ENCODE measurements at regions not wholly inside any gene's neighbourhood (a gene's known extent, or its start where the extent isn't known, plus 50 kb on each side); places are given as distances from the start of the nearest gene placed in this dataset.

GRCh38 chr1:189563784-189564183, 913.9 kb downstream of the BRINP3 start:
- Histone ChIP-seq H3K9me3 (ENCODE audit: low read depth, low read length) (no peaks in the 10 kb centered on the region), H3K27ac (ENCODE audit: low read depth, low read length) (no peak overlapping the region), H3K27me3 (ENCODE audit: insufficient read depth, low read length) (no peaks in the 10 kb centered on the region), H4K20me1 (ENCODE audit: insufficient read depth, low read length) (no peaks in the 10 kb centered on the region), H3K79me2 (ENCODE audit: insufficient read depth, low read length) (no peaks in the 10 kb centered on the region), H3K36me3 (ENCODE audit: insufficient read depth, low read length) (no peaks in the 10 kb centered on the region), H3K4me3 (ENCODE audit: insufficient read depth, low read length) (no peak overlapping the region), H3K4me1 (ENCODE audit: insufficient read depth, low read length) (no peaks in the 10 kb centered on the region), H3K4me2 (ENCODE audit: insufficient read depth, low read length) (no peak overlapping the region), H2AFZ (ENCODE audit: low read length) (no peak overlapping the region)
- no peak for DNase-seq (ENCODE audit: insufficient read length, low spot score, missing footprints)
- TF ChIP-seq CTCF (IDR thresholded peaks at IDR 0.05; ENCODE audit: extremely low read depth, low read depth, low read length) = no peak

DNA sequence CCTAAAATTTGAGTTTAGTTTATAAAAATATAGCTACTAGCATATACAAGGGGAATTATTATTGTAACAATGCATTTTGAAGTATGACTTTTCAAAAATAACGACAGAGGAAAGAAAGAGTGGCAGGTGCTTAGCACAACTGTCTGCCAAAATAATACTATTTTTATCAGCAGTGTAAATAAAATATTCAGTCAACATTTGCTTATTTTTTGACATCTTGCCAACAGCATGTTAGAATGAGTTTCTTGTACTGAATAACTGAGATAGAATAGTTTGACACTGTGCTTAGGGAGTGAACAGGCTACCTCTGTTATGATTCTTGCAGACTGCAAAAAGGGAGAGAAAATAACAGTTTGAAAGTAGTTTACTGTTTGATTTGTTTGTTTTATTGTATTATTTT, 909.8 kb downstream of the BRINP3 start:
- Histone ChIP-seq H3K9me3 (ENCODE audit: low read depth, low read length) (no peaks in the 10 kb centered on the region), H3K4me3 (ENCODE audit: insufficient read depth, low read length) (no peak overlapping the region), H3K27ac (ENCODE audit: low read depth, low read length) (no peak overlapping the region), H3K4me2 (ENCODE audit: insufficient read depth, low read length) (no peak overlapping the region), H4K20me1 (ENCODE audit: insufficient read depth, low read length) (no peaks in the 10 kb centered on the region), H3K79me2 (ENCODE audit: insufficient read depth, low read length) (no peaks in the 10 kb centered on the region), H2AFZ (ENCODE audit: low read length) (no peak overlapping the region), H3K27me3 (ENCODE audit: insufficient read depth, low read length) (no peaks in the 10 kb centered on the region), H3K4me1 (ENCODE audit: insufficient read depth, low read length) (no peaks in the 10 kb centered on the region), H3K36me3 (ENCODE audit: insufficient read depth, low read length) (no peaks in the 10 kb centered on the region)
- no peak for DNase-seq (ENCODE audit: insufficient read length, low spot score, missing footprints)
- TF ChIP-seq CTCF (IDR thresholded peaks at IDR 0.05; ENCODE audit: extremely low read depth, low read depth, low read length) = no peak

GRCh38 chr1:189596197-189596596, 881.5 kb downstream of the BRINP3 start:
- Histone ChIP-seq H3K27me3 (ENCODE audit: insufficient read depth, low read length) (no peaks in the 10 kb centered on the region), H2AFZ (ENCODE audit: low read length) (no peak overlapping the region), H3K79me2 (ENCODE audit: insufficient read depth, low read length) (no peaks in the 10 kb centered on the region), H3K9me3 (ENCODE audit: low read depth, low read length) (no peaks in the 10 kb centered on the region), H4K20me1 (ENCODE audit: insufficient read depth, low read length) (no peaks in the 10 kb centered on the region), H3K4me3 (ENCODE audit: insufficient read depth, low read length) (no peak overlapping the region), H3K27ac (ENCODE audit: low read depth, low read length) (no peak overlapping the region), H3K4me1 (ENCODE audit: insufficient read depth, low read length) (no peaks in the 10 kb centered on the region), H3K36me3 (ENCODE audit: insufficient read depth, low read length) (no peaks in the 10 kb centered on the region), H3K4me2 (ENCODE audit: insufficient read depth, low read length) (no peak overlapping the region)
- no peak for DNase-seq (ENCODE audit: insufficient read length, low spot score, missing footprints)
- no peak for TF ChIP-seq CTCF (IDR thresholded peaks at IDR 0.05; ENCODE audit: extremely low read depth, low read depth, low read length)

DNA sequence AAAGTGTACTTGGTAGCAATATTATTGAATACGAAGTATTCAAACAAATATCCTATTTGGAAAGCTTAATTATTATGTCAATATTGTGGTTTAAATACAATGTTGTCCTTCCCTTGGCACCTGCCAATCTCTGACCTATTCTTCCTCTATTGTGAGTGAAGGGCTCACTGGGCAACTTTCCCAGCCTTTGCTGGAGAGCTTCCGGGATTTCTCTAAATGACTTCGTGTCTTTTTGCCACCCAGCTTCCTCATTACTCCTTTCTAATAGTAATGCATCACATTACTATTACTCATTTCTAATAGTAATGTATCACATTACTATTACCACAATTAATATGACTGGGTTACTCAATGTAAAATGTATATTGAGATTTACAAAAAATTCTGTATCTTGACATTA, 880.6 kb downstream of the BRINP3 start:
- Histone ChIP-seq H3K79me2 (ENCODE audit: insufficient read depth, low read length) (no peaks in the 10 kb centered on the region), H3K4me3 (ENCODE audit: insufficient read depth, low read length) (no peak overlapping the region), H3K27me3 (ENCODE audit: insufficient read depth, low read length) (no peaks in the 10 kb centered on the region), H3K4me2 (ENCODE audit: insufficient read depth, low read length) (no peak overlapping the region), H3K9me3 (ENCODE audit: low read depth, low read length) (no peaks in the 10 kb centered on the region), H3K27ac (ENCODE audit: low read depth, low read length) (no peak overlapping the region), H3K36me3 (ENCODE audit: insufficient read depth, low read length) (no peaks in the 10 kb centered on the region), H2AFZ (ENCODE audit: low read length) (no peak overlapping the region), H4K20me1 (ENCODE audit: insufficient read depth, low read length) (no peaks in the 10 kb centered on the region), H3K4me1 (ENCODE audit: insufficient read depth, low read length) (no peaks in the 10 kb centered on the region)
- DNase-seq (ENCODE audit: insufficient read length, low spot score, missing footprints) = no peak
- TF ChIP-seq CTCF (IDR thresholded peaks at IDR 0.05; ENCODE audit: extremely low read depth, low read depth, low read length) = no peak
